Testis (tissue), 2 donors: ENCODE measurements at regions not wholly inside any gene's neighbourhood (a gene's known extent, or its start where the extent isn't known, plus 50 kb on each side); places are given as distances from the start of the nearest gene placed in this dataset.

Experiments used
- CTCF ChIP-seq, 3 experiments: fragments of 450-650 bp in 2 of 3; fragments of 200-600 bp in 1 of 3; sonication (generic) in 1 of 3; IDR thresholded peaks; one replicate each; pipeline ENCODE4 v1.5.1; 2016 to 2019; ENCODE audit warnings: antibody characterized with exemption in 3 of 3, mild to moderate bottlenecking in 2 of 3, moderate library complexity in 1 of 3
- POLR2A ChIP-seq: fragments of 450-650 bp; IDR thresholded peaks from one replicate; pipeline ENCODE4 v1.6.1; 2017; ENCODE audit warnings: antibody characterized with exemption, mild to moderate bottlenecking, moderate library complexity

- no peak for TF ChIP-seq CTCF (IDR thresholded peaks at IDR 0.05)
- TF ChIP-seq POLR2A: no peak
These were observed 89.2 kb upstream of the WASF3 start for GRCh38 chr13:26468265-26468801.
